ENCODE measurements at regions not wholly inside any gene's neighbourhood (a gene's known extent, or its start where the extent isn't known, plus 50 kb on each side); places are given as distances from the start of the nearest gene placed in this dataset.

DNA sequence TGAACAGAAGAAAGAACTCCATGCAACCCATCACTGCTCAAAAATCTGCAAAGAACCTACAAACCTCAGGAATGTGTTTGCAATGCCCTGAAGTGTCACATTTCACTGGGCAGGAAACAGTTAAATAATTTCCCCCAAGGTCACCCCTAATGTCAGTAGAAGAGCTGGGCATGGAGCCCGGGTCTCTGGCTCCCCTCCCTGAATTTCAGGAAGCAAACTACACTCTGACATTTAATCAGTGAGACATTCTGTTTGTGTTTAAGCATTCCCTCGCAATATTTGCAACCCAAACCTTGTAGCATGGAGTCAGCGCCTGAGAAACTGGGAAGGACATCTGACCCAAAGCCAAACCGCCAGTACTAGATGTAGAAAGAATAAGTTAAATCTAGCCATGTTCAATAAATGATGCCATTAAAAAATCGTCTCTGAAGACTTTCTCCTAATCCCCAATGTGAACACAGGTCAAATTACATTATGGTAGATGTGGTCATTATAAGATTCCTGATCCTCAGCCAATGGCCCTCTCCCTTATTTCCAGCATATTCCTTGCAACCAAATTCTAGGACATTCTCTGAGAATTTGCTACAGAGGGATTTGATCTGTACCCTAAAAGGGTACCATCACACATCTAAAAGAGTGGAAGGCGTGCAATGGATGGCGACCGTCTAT, 91.2 kb upstream of the ADTRP start:
- no peak overlapping the region for H3K27ac Mint-ChIP-seq (ENCODE audit: low read depth, unreplicated experiment)
- peaks cover 8% of the 10 kb centered on the region for H3K9me3 Mint-ChIP-seq (ENCODE audit: unreplicated experiment)
- TF ChIP-seq, protein P1, sequence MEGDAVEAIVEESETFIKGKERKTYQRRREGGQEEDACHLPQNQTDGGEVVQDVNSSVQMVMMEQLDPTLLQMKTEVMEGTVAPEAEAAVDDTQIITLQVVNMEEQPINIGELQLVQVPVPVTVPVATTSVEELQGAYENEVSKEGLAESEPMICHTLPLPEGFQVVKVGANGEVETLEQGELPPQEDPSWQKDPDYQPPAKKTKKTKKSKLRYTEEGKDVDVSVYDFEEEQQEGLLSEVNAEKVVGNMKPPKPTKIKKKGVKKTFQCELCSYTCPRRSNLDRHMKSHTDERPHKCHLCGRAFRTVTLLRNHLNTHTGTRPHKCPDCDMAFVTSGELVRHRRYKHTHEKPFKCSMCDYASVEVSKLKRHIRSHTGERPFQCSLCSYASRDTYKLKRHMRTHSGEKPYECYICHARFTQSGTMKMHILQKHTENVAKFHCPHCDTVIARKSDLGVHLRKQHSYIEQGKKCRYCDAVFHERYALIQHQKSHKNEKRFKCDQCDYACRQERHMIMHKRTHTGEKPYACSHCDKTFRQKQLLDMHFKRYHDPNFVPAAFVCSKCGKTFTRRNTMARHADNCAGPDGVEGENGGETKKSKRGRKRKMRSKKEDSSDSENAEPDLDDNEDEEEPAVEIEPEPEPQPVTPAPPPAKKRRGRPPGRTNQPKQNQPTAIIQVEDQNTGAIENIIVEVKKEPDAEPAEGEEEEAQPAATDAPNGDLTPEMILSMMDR (IDR thresholded peaks at IDR 0.05; ENCODE audit: unreplicated experiment), result no peak
- intact Hi-C loops (cut with micrococcal nuclease), result no loop called here
- H3K36me3 Mint-ChIP-seq (ENCODE audit: insufficient read depth, unreplicated experiment), result no peaks in the 10 kb centered on the region
- no peaks in the 10 kb centered on the region for H3K27me3 Mint-ChIP-seq (ENCODE audit: insufficient read depth, unreplicated experiment)
- peaks cover 7% of the 10 kb centered on the region for H3K4me1 Mint-ChIP-seq (ENCODE audit: insufficient read depth, unreplicated experiment)
- no peak overlapping the region for H3K4me3 Mint-ChIP-seq (ENCODE audit: unreplicated experiment)
- ChIA-PET POLR2A (no interaction called here), CTCF (interaction anchor here (0.6 kb wide), 1 partner anchor 117 kb away, joined by 4 read pairs; no protein-coding TSS in a partner anchor)
- DNase-seq (ENCODE audit: unreplicated experiment), result peak; percentile 57
- BruUV-seq (replicated peaks), result no TSS peak

DNA sequence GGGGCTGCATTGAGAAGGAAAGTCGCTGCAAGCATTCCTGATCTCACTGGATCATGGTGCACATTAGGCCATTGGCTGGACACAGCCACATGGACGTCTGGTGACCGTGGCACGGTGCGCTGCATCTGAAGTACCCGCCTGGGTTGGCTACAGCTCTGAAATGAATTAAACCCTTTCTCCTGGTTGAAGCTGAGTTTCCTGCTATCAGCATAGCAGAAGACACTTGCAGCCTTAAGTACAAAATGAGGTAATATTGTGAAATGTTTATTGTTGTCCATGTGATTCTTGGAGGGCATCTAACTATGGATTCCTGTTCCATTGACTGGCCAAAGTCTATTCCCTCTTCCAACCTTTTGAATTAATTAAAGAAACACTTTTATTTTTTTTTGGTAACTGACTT, 89.8 kb upstream of the ADTRP start:
- POLR2A ChIA-PET, result interaction anchor here (0.7 kb wide), 1 partner anchor 140 kb away, joined by 3 read pairs; no protein-coding TSS in a partner anchor
- H3K36me3 Mint-ChIP-seq (ENCODE audit: insufficient read depth, unreplicated experiment), result no peaks in the 10 kb centered on the region
- H3K4me1 Mint-ChIP-seq (ENCODE audit: insufficient read depth, unreplicated experiment), result peaks cover 7% of the 10 kb centered on the region
- no peak overlapping the region for H3K4me3 Mint-ChIP-seq (ENCODE audit: unreplicated experiment)
- intact Hi-C loops (cut with micrococcal nuclease), result no loop called here
- no peak for DNase-seq (ENCODE audit: unreplicated experiment)
- H3K27me3 Mint-ChIP-seq (ENCODE audit: insufficient read depth, unreplicated experiment), result no peaks in the 10 kb centered on the region
- peaks cover 8% of the 10 kb centered on the region for H3K9me3 Mint-ChIP-seq (ENCODE audit: unreplicated experiment)
- no TSS peak for BruUV-seq (replicated peaks)
- no peak overlapping the region for H3K27ac Mint-ChIP-seq (ENCODE audit: low read depth, unreplicated experiment)
- TF ChIP-seq, protein P1 (IDR thresholded peaks at IDR 0.05; ENCODE audit: unreplicated experiment), result no peak
- CTCF ChIA-PET, result no interaction called here

DNA sequence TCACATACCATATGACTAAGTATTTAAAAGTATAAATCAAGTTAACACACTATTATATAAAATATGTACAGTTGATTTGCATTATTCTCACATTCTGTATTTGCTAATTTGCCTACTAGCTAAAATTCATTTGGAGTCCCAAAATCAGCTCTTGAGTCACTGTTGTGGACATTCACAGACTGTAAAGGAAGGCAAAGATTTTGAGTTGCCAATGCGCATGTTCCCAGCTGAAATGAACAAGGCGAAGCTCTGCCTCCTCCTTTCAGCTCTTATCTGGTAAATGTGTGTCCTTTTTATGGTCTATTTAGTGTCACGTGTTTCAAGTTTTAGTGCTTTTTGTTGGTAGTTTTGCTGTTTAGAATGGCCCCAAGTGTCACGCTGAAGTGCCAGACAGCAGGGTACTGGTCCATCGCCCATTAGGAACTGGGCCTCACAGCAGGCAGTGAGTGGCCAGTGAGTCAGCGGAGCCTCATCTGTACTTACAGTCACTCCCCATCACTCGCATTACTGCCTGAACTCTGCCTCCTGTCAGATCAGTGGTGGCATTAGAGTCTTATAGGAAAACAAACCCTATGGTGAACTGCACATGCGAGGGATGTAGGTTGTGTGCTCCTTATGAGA, 87.2 kb upstream of the ADTRP start:
- CTCF ChIA-PET, result interaction anchor here (0.6 to 0.7 kb wide), 2 partner anchors 26 to 155 kb away, joined by 3 read pairs; no protein-coding TSS in a partner anchor
- Mint-ChIP-seq H3K9me3 (ENCODE audit: unreplicated experiment) (no peaks in the 10 kb centered on the region), H3K36me3 (ENCODE audit: insufficient read depth, unreplicated experiment) (no peaks in the 10 kb centered on the region), H3K27me3 (ENCODE audit: insufficient read depth, unreplicated experiment) (no peaks in the 10 kb centered on the region), H3K4me1 (ENCODE audit: insufficient read depth, unreplicated experiment) (peaks cover 7% of the 10 kb centered on the region), H3K27ac (ENCODE audit: low read depth, unreplicated experiment) (no peak overlapping the region), H3K4me3 (ENCODE audit: unreplicated experiment) (no peak overlapping the region)
- no TSS peak for BruUV-seq (replicated peaks)
- TF ChIP-seq, protein P1 (IDR thresholded peaks at IDR 0.05; ENCODE audit: unreplicated experiment), result no peak
- DNase-seq (ENCODE audit: unreplicated experiment), result no peak
- intact Hi-C loops (cut with micrococcal nuclease), result no loop called here
- POLR2A ChIA-PET, result no interaction called here

DNA sequence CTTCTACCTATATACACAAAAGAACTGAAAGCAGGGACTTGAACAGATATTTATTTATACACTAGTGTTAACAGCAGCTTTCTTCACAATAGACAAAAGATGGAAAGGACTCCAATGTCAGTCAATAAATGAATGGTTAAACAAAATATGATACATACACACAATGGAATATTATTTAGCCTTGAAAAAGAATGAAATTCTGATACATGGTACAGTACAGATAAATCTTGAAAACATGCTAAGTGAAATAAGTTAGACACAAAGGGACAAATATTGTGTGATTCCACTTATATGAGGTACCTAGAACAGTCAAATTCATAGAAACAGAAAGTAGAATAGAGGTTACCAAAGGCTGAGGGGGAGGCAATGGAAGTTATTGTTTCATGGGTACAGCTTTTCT, 79.8 kb upstream of the ADTRP start:
- H3K36me3 Mint-ChIP-seq (ENCODE audit: insufficient read depth, unreplicated experiment), result no peaks in the 10 kb centered on the region
- POLR2A ChIA-PET, result no interaction called here
- no peak overlapping the region for H3K4me3 Mint-ChIP-seq (ENCODE audit: unreplicated experiment)
- no peak for DNase-seq (ENCODE audit: unreplicated experiment)
- intact Hi-C loops (cut with micrococcal nuclease), result no loop called here
- H3K4me1 Mint-ChIP-seq (ENCODE audit: insufficient read depth, unreplicated experiment), result peaks cover 6% of the 10 kb centered on the region
- BruUV-seq (replicated peaks), result no TSS peak
- H3K27ac Mint-ChIP-seq (ENCODE audit: low read depth, unreplicated experiment), result no peak overlapping the region
- H3K27me3 Mint-ChIP-seq (ENCODE audit: insufficient read depth, unreplicated experiment), result no peaks in the 10 kb centered on the region
- TF ChIP-seq, protein P1 (IDR thresholded peaks at IDR 0.05; ENCODE audit: unreplicated experiment), result no peak
- CTCF ChIA-PET, result no interaction called here
- peaks cover 5% of the 10 kb centered on the region for H3K9me3 Mint-ChIP-seq (ENCODE audit: unreplicated experiment)

All from MCF 10A (cell line).